ENCODE measurements at regions not wholly inside any gene's neighbourhood (a gene's known extent, or its start where the extent isn't known, plus 50 kb on each side); places are given as distances from the start of the nearest gene placed in this dataset.

DNA sequence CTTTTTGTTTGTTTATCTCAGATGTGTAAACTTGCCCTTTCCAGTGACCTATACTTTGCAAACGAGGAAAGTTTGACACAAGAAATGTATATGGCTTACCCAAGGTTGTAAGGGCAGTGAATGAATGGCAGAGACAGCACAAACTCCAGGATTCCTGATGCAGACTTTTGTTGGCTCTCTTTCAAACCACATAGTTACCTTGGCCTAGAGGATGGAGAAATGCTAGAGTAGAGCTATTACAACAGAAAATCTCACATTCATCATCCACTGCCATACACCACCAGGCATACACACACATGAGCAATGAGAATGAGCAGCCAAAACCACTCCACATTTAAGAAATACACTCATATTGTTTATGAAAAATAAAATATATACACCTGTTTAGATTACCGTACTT, 387.0 kb downstream of the TLR4 start:
- 67 to 78% (median 70%) methylated on average over 2 of the region's 2 CpGs for WGBS, 4 donors
- intact Hi-C loops (cut with DNase I): no loop called here
- TF ChIP-seq, protein P1, sequence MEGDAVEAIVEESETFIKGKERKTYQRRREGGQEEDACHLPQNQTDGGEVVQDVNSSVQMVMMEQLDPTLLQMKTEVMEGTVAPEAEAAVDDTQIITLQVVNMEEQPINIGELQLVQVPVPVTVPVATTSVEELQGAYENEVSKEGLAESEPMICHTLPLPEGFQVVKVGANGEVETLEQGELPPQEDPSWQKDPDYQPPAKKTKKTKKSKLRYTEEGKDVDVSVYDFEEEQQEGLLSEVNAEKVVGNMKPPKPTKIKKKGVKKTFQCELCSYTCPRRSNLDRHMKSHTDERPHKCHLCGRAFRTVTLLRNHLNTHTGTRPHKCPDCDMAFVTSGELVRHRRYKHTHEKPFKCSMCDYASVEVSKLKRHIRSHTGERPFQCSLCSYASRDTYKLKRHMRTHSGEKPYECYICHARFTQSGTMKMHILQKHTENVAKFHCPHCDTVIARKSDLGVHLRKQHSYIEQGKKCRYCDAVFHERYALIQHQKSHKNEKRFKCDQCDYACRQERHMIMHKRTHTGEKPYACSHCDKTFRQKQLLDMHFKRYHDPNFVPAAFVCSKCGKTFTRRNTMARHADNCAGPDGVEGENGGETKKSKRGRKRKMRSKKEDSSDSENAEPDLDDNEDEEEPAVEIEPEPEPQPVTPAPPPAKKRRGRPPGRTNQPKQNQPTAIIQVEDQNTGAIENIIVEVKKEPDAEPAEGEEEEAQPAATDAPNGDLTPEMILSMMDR (IDR thresholded peaks at IDR 0.05): no peak
- no peak for TF ChIP-seq POLR2A (IDR thresholded peaks at IDR 0.05)
- Histone ChIP-seq H3K4me1 (no peaks in the 10 kb centered on the region), H3K9me3 (no peaks in the 10 kb centered on the region), H3K36me3 (no peaks in the 10 kb centered on the region), H3K27me3 (no peaks in the 10 kb centered on the region), H3K27ac (no peak overlapping the region), H3K4me3 (no peak overlapping the region)
- no peak for ATAC-seq
- no peak for DNase-seq

GRCh38 chr9:118091711-118092500, 387.7 kb downstream of the TLR4 start:
- no peak for ATAC-seq
- Histone ChIP-seq H3K9me3 (no peaks in the 10 kb centered on the region), H3K27me3 (no peaks in the 10 kb centered on the region), H3K27ac (no peak overlapping the region), H3K4me3 (no peak overlapping the region), H3K36me3 (no peaks in the 10 kb centered on the region), H3K4me1 (no peaks in the 10 kb centered on the region)
- no peak for TF ChIP-seq POLR2A (IDR thresholded peaks at IDR 0.05)
- TF ChIP-seq, protein P1 (IDR thresholded peaks at IDR 0.05): no peak
- 79 to 80% (median 79%) methylated on average over 8 of the region's 8 CpGs for WGBS, 4 donors
- intact Hi-C loops (cut with DNase I): no loop called here
- DNase-seq: no peak

DNA sequence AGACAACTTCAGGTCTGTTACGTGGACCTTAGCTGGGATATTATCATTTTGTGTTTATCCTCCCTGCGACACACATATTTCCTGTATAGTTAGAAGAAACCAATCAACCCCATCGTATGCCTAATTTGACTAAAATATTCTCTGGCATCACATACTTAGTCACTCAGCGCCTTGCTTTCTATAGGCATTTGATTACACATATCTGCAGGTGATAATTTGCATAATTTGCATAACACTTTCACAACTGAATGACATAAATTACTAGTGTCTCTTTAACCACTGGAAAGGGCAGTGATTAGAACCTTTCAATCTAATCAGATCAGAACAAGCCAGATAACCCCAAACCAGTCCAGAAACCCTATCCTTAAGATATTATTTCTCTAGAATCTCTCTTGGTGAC, 390.2 kb downstream of the TLR4 start:
- no peak for ATAC-seq
- Histone ChIP-seq H3K27ac (no peak overlapping the region), H3K27me3 (no peaks in the 10 kb centered on the region), H3K4me1 (no peaks in the 10 kb centered on the region), H3K36me3 (no peaks in the 10 kb centered on the region), H3K9me3 (no peaks in the 10 kb centered on the region), H3K4me3 (no peak overlapping the region)
- DNase-seq: no peak
- TF ChIP-seq POLR2A (IDR thresholded peaks at IDR 0.05): no peak
- TF ChIP-seq, protein P1 (IDR thresholded peaks at IDR 0.05): no peak
- 69 to 82% (median 75%) methylated on average over 4 of the region's 4 CpGs for WGBS, 4 donors
- intact Hi-C loops (cut with DNase I): no loop called here

DNA sequence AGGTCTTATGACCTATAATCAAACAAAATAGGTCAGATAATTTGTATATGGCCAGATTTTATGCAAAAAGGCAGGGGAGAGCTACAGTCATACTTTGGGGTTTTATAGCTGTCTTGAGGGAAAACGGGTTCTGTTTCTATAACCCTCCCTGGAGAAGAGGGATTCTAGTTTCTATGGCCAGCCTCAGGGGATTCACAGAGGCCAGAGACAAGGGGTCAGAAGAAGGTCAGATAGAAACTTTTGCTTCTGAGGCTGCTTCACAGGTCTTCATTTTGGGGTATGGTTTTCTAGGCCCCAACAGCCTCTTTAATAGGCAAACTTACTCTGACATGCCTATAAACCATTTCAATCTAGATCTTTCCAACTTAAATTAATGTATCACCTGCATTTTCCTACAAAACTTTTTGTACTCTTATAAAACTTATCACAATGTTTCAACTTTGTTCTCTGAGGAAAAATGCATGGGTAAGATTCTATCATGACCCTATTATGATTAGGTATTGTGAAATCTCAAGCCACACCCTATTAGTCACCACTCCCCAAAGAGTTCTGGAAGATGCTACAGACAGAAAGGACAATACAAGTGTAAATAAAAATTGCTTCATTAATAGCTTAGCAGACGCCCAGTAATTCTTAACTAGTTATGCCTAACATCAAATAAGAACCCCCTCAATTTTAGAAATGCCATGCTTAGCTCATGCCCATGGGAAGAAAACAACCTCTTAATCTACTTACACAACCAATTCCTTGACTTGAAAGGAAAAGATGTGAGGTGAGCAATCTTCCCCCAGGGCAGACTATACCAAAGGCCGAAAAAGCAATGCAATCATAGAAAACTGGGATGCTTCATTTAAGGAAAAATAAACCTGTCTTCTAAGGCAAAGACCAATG, 396.6 kb downstream of the TLR4 start:
- no peaks in the 10 kb centered on the region for H3K4me1 ChIP-seq
- no peaks in the 10 kb centered on the region for H3K27me3 ChIP-seq
- H3K9me3 ChIP-seq: no peaks in the 10 kb centered on the region
- H3K27ac ChIP-seq: no peak overlapping the region
- no peak for ATAC-seq
- WGBS, 4 donors: 72 to 80% (median 76%) methylated on average over 3 of the region's 3 CpGs
- H3K36me3 ChIP-seq: no peaks in the 10 kb centered on the region
- intact Hi-C loops (cut with DNase I): no loop called here
- H3K4me3 ChIP-seq: no peak overlapping the region
- DNase-seq: no peak
- no peak for TF ChIP-seq POLR2A (IDR thresholded peaks at IDR 0.05)
- TF ChIP-seq, protein P1 (IDR thresholded peaks at IDR 0.05): no peak
